ENCODE measurements at regions not wholly inside any gene's neighbourhood (a gene's known extent, or its start where the extent isn't known, plus 50 kb on each side); places are given as distances from the start of the nearest gene placed in this dataset.

DNA sequence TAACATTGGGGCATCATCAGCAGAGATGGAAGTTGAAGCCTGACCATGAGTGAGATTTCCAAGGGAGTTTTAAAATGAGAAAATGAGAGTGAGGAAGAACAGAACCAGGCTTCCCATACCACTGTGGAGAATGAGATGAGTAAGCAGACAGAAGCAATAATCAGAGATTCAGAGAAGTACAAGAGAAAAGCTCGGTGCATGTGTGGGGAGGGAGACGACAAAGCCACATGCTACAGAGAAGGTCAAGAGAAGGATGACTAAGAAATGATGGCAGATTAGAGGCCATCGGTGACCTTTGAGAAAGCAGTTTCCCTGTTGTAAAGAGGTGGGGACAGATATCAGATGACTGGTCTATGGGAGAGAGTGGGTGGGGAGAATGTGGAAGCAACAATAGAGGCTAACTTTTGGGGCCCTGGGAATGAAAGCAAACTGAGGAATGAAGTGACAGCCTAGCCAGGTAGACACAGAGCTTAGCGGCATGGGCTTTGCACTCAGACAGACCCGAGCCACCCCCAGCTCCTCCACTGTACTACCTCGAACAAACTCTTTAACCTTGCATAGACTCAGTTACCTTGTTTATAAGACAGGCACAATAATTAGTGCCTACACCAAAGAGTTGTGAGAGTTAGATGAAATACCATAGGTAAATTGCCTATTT lies 207.7 kb downstream of the PIK3R1 start:
- H3K9ac ChIP-seq (ENCODE audit: low read length): no peak overlapping the region
- H3K27me3 ChIP-seq (ENCODE audit: control insufficient read depth in 1 of 2, insufficient read depth in 2 of 2, low read length in 2 of 2): no peaks in the 10 kb centered on the region
- no peak overlapping the region for H3K27ac ChIP-seq (ENCODE audit: low read depth, low read length)
- H3K36me3 ChIP-seq (ENCODE audit: insufficient read depth, low read length): no peaks in the 10 kb centered on the region
- no peak overlapping the region for H3K4me3 ChIP-seq (ENCODE audit: low read depth in 1 of 2, low read length in 2 of 2)
- no peaks in the 10 kb centered on the region for H3K9me3 ChIP-seq (ENCODE audit: low read length)
- H3K4me1 ChIP-seq (ENCODE audit: insufficient read depth, low read length): peaks cover 9% of the 10 kb centered on the region

DNA sequence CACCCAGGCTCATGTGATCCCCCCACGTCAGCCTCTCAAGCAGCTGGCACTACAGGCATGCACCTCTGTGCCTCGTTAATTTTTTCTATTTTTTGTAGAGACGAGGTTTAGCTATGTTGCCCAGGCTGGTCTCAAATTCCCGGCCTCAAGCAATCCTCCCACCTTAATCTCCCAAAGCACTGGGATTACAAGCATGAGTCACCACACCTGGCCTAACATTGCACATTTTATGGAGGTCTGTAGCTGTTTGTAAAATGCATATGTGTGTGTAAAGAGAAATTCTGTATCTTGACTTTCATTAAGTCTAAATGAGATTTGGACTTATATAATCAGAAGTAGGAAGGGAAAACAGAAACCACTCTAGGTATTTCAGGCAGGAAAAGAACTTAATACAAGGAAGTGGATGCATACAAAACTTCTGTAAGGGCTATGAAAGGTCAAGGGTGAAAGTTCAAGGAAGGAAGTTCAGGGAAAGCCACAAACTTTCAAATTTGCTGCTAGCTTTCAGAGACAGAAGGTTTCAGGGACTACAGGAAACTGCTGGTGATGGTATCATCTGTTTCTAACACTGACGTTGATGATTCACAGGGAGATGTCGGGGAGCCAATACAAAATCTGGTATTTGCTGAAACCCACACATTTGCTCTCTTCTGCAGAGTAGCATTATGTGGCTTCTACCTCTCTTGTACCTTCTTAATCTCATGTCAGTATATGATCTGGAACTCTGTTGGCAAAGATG lies 209.4 kb downstream of the PIK3R1 start:
- no peaks in the 10 kb centered on the region for H3K36me3 ChIP-seq (ENCODE audit: insufficient read depth, low read length)
- no peak overlapping the region for H3K9ac ChIP-seq (ENCODE audit: low read length)
- no peaks in the 10 kb centered on the region for H3K9me3 ChIP-seq (ENCODE audit: low read length)
- H3K27me3 ChIP-seq (ENCODE audit: control insufficient read depth in 1 of 2, insufficient read depth in 2 of 2, low read length in 2 of 2): no peaks in the 10 kb centered on the region
- H3K27ac ChIP-seq (ENCODE audit: low read depth, low read length): no peak overlapping the region
- no peak overlapping the region for H3K4me3 ChIP-seq (ENCODE audit: low read depth in 1 of 2, low read length in 2 of 2)
- peaks cover 2% of the 10 kb centered on the region for H3K4me1 ChIP-seq (ENCODE audit: insufficient read depth, low read length)

DNA sequence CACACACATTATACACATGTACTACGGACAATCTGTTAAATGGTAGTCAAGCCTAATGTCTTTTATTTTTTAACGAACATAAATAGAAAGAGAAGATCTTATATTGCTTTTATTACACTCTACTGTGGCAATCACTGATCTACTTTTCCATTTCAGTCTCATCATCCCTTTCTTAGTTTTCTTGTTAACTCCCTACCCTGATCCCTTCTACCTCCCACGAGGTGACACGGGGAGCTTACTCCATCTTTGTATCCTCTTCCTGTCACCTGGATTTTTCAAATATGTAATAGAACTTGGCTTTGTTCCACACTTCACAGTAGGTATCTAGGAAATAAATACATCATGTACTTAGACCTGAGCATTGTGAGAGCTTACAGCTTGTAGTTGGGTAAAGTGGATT lies 211.0 kb downstream of the PIK3R1 start:
- Histone ChIP-seq H3K4me1 (ENCODE audit: insufficient read depth, low read length) (no peaks in the 10 kb centered on the region), H3K27ac (ENCODE audit: low read depth, low read length) (no peak overlapping the region), H3K9me3 (ENCODE audit: low read length) (no peaks in the 10 kb centered on the region), H3K36me3 (ENCODE audit: insufficient read depth, low read length) (no peaks in the 10 kb centered on the region), H3K9ac (ENCODE audit: low read length) (no peak overlapping the region), H3K4me3 (ENCODE audit: low read depth in 1 of 2, low read length in 2 of 2) (no peak overlapping the region), H3K27me3 (ENCODE audit: control insufficient read depth in 1 of 2, insufficient read depth in 2 of 2, low read length in 2 of 2) (no peaks in the 10 kb centered on the region)

DNA sequence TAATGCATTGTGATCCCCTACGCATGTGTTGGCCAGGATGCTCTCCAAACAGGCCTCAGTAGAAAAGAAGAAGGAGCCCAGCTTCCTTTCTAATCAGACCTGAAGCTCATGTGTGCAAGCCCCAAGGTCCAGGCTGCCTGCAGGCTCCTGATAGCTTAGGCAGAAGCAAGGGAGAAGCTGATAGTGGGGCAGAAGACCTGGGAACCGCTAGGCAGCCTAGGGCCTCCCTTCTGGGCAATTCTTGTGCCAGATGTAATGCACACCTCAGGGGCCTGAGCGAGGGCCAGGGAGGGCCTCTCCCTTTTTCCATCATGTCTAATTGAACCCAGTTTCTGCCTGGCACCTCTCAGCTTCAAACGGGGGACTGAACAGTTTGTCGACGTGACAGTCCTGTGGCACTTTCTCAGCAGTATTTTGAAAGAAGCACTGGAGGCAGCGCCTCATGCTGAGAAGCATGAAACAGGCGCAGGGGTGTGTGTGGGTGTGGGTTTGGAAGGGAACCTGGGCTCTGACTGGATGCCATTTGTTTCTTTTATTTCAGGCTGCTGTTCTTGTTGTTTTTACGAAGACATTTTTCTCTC lies 212.8 kb downstream of the PIK3R1 start:
- H3K9ac ChIP-seq (ENCODE audit: low read length): no peak overlapping the region
- no peaks in the 10 kb centered on the region for H3K4me1 ChIP-seq (ENCODE audit: insufficient read depth, low read length)
- no peaks in the 10 kb centered on the region for H3K36me3 ChIP-seq (ENCODE audit: insufficient read depth, low read length)
- H3K4me3 ChIP-seq (ENCODE audit: low read depth in 1 of 2, low read length in 2 of 2): no peak overlapping the region
- no peaks in the 10 kb centered on the region for H3K27me3 ChIP-seq (ENCODE audit: control insufficient read depth in 1 of 2, insufficient read depth in 2 of 2, low read length in 2 of 2)
- H3K27ac ChIP-seq (ENCODE audit: low read depth, low read length): no peak overlapping the region
- no peaks in the 10 kb centered on the region for H3K9me3 ChIP-seq (ENCODE audit: low read length)

DNA sequence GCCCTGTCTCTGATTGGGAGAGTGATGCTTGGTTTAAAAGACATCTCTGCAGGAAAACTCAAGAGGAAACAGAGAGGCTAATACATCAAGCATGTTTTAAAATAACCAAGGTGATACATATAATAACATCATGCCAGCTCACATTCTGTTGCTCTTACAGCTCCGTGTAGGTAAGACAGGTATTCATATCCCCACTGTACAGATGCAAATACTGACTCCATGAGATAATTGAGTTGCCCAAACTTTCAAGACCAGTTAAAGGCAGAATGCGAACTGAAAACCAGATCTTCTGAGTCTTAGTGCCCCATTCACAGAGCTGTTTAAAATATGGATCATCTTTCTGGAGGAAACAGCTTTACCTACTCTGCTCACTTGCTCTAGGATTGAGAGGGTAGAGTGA lies 214.0 kb downstream of the PIK3R1 start:
- H3K27me3 ChIP-seq (ENCODE audit: control insufficient read depth in 1 of 2, insufficient read depth in 2 of 2, low read length in 2 of 2): no peaks in the 10 kb centered on the region
- no peak overlapping the region for H3K9ac ChIP-seq (ENCODE audit: low read length)
- no peaks in the 10 kb centered on the region for H3K4me1 ChIP-seq (ENCODE audit: insufficient read depth, low read length)
- H3K27ac ChIP-seq (ENCODE audit: low read depth, low read length): no peak overlapping the region
- H3K9me3 ChIP-seq (ENCODE audit: low read length): no peaks in the 10 kb centered on the region
- no peaks in the 10 kb centered on the region for H3K36me3 ChIP-seq (ENCODE audit: insufficient read depth, low read length)
- no peak overlapping the region for H3K4me3 ChIP-seq (ENCODE audit: low read depth in 1 of 2, low read length in 2 of 2)

DNA sequence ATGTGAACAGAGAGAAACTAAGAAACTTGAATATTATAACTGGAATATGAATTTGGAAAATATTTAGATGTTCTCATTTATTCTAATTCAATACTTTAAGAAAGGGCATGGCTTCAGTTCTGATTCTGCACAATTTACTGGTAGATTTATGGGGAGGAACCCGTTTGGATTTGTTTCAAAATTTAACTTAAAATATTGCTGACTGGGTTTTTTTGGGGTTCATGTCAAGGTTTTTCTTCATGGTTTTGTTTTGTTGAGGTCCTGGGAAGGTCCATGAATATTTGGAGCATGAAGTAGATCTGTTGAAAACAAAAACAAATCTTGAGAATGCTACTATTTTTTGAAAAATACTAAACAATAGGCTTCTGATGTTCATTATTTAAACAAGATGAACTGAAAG lies 214.7 kb downstream of the PIK3R1 start:
- Histone ChIP-seq H3K9ac (ENCODE audit: low read length) (no peak overlapping the region), H3K36me3 (ENCODE audit: insufficient read depth, low read length) (no peaks in the 10 kb centered on the region), H3K4me3 (ENCODE audit: low read depth in 1 of 2, low read length in 2 of 2) (no peak overlapping the region), H3K27me3 (ENCODE audit: control insufficient read depth in 1 of 2, insufficient read depth in 2 of 2, low read length in 2 of 2) (no peaks in the 10 kb centered on the region), H3K27ac (ENCODE audit: low read depth, low read length) (no peak overlapping the region), H3K9me3 (ENCODE audit: low read length) (no peaks in the 10 kb centered on the region), H3K4me1 (ENCODE audit: insufficient read depth, low read length) (no peaks in the 10 kb centered on the region)

DNA sequence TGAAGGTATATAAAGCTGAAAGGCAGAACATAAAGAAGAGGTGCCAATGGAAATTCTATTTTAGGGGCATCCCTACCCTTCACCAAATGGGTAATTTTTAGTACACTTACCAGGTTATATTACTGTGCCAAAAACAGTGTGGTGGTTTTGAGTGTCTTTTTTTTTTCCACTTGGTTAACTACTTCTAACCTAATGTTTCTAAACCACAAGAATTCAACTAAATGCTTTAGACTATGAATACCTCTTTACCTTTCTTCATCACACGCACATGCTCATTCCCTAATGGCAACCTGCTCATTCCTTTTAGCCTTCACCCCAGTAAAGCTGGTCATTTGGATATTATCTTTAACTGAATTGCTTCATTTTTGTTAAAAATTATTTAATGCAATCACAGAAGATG lies 215.6 kb downstream of the PIK3R1 start:
- Histone ChIP-seq H3K27me3 (ENCODE audit: control insufficient read depth in 1 of 2, insufficient read depth in 2 of 2, low read length in 2 of 2) (no peaks in the 10 kb centered on the region), H3K4me1 (ENCODE audit: insufficient read depth, low read length) (no peaks in the 10 kb centered on the region), H3K9me3 (ENCODE audit: low read length) (no peaks in the 10 kb centered on the region), H3K4me3 (ENCODE audit: low read depth in 1 of 2, low read length in 2 of 2) (no peak overlapping the region), H3K36me3 (ENCODE audit: insufficient read depth, low read length) (no peaks in the 10 kb centered on the region), H3K9ac (ENCODE audit: low read length) (no peak overlapping the region), H3K27ac (ENCODE audit: low read depth, low read length) (no peak overlapping the region)

DNA sequence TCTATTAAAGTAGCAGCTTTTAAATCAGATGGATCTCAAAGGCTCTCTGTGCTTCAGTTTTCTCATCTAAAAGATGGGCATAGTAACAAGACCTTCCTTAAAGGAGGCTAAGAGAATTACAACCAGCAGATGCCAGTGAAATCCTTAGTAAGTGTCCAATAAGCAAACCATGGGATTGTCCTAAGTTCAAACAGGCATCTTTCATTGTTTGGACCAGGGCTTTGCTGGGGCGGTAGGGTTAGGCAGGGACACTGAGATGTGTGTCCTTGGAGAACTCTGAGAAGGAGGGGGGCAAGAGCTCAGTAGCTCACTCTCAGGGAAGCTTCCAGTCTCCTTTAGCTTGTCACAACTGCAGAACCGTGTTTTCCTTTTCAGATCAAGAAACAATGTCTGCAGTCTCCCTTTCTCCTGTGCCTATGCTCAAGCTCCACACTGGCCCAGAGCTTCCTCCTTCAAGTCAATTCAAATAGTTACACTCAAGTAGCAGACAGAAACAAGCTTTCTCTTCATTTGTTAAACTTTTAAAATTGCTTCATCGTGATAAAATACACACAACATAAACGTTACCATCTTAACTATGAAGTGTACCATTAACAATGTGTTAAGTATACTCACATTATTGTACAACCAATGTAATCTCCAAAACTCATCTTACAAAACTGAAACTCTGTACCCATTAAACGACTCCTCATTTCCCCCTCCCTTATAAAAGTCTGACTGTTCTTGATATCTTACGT lies 216.2 kb downstream of the PIK3R1 start:
- Histone ChIP-seq H3K27me3 (ENCODE audit: control insufficient read depth in 1 of 2, insufficient read depth in 2 of 2, low read length in 2 of 2) (no peaks in the 10 kb centered on the region), H3K9ac (ENCODE audit: low read length) (no peak overlapping the region), H3K27ac (ENCODE audit: low read depth, low read length) (no peak overlapping the region), H3K36me3 (ENCODE audit: insufficient read depth, low read length) (no peaks in the 10 kb centered on the region), H3K4me1 (ENCODE audit: insufficient read depth, low read length) (no peaks in the 10 kb centered on the region), H3K9me3 (ENCODE audit: low read length) (no peaks in the 10 kb centered on the region), H3K4me3 (ENCODE audit: low read depth in 1 of 2, low read length in 2 of 2) (no peak overlapping the region)

DNA sequence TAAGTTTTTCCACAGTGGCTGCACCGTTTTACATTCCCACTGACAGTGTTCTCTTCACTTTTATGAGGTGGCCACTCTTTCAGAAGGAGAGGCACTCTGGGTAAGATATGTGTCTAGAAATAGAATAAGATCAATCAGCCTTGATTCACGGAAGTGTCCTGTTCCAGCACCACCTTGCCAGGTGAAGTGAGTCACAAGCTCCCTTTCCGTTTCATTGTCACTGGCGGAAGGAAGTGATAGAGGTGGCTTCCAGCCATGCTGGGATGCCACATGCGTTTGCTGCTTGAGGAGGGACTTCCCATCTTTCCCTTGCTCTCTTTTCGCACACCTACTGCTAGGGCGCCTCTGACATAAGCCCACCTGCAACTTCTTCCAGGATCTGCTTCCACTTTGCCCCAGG lies 217.1 kb downstream of the PIK3R1 start:
- H3K9me3 ChIP-seq (ENCODE audit: low read length): no peaks in the 10 kb centered on the region
- H3K9ac ChIP-seq (ENCODE audit: low read length): no peak overlapping the region
- no peak overlapping the region for H3K27ac ChIP-seq (ENCODE audit: low read depth, low read length)
- no peaks in the 10 kb centered on the region for H3K4me1 ChIP-seq (ENCODE audit: insufficient read depth, low read length)
- no peaks in the 10 kb centered on the region for H3K36me3 ChIP-seq (ENCODE audit: insufficient read depth, low read length)
- H3K27me3 ChIP-seq (ENCODE audit: control insufficient read depth in 1 of 2, insufficient read depth in 2 of 2, low read length in 2 of 2): no peaks in the 10 kb centered on the region
- H3K4me3 ChIP-seq (ENCODE audit: low read depth in 1 of 2, low read length in 2 of 2): no peak overlapping the region

DNA sequence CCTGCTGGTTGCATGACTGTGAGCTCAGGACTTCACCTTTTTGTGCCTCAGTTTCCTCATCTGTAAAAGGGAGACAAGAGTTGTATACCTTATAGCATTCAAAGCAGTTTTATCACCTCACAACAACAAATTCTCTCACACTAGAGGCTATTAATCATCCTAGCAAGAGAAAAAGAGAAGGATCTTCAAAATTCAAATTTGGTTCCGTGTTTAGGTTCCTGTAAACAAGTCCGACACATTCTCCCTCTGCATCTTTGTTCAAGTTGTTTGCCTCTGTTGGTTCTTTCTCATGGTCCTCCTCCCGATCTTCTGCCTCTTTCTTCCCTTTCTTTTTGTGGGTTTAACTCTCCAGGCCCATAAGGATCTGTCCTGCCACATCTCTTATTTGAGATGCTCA lies 218.0 kb downstream of the PIK3R1 start:
- no peaks in the 10 kb centered on the region for H3K9me3 ChIP-seq (ENCODE audit: low read length)
- no peaks in the 10 kb centered on the region for H3K27me3 ChIP-seq (ENCODE audit: control insufficient read depth in 1 of 2, insufficient read depth in 2 of 2, low read length in 2 of 2)
- no peak overlapping the region for H3K27ac ChIP-seq (ENCODE audit: low read depth, low read length)
- no peak overlapping the region for H3K9ac ChIP-seq (ENCODE audit: low read length)
- H3K36me3 ChIP-seq (ENCODE audit: insufficient read depth, low read length): no peaks in the 10 kb centered on the region
- H3K4me3 ChIP-seq (ENCODE audit: low read depth in 1 of 2, low read length in 2 of 2): no peak overlapping the region
- H3K4me1 ChIP-seq (ENCODE audit: insufficient read depth, low read length): no peaks in the 10 kb centered on the region
